ENCODE measurements at regions not wholly inside any gene's neighbourhood (a gene's known extent, or its start where the extent isn't known, plus 50 kb on each side); places are given as distances from the start of the nearest gene placed in this dataset.

DNA sequence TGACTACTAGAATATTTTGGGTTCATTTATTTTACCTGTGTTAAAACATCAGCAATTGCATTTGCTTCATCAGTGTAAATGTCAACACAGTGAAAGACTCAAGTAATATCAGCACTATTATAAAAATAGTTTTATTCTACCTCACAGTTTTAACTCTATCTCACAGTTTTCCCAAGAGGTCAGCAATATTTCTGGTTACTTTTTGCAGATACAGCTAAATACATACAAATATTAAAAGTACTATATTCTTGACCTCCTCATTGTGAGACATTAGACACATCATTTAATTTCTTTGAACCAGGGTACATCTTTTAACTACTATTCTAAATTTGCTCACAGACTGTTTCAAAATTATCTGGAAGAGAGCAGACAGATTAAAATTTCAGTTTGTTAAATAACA lies 321.7 kb upstream of the OR4E1 start:
- TF ChIP-seq POLR2A (IDR thresholded peaks at IDR 0.05), result no peak
- TF ChIP-seq, protein P1, sequence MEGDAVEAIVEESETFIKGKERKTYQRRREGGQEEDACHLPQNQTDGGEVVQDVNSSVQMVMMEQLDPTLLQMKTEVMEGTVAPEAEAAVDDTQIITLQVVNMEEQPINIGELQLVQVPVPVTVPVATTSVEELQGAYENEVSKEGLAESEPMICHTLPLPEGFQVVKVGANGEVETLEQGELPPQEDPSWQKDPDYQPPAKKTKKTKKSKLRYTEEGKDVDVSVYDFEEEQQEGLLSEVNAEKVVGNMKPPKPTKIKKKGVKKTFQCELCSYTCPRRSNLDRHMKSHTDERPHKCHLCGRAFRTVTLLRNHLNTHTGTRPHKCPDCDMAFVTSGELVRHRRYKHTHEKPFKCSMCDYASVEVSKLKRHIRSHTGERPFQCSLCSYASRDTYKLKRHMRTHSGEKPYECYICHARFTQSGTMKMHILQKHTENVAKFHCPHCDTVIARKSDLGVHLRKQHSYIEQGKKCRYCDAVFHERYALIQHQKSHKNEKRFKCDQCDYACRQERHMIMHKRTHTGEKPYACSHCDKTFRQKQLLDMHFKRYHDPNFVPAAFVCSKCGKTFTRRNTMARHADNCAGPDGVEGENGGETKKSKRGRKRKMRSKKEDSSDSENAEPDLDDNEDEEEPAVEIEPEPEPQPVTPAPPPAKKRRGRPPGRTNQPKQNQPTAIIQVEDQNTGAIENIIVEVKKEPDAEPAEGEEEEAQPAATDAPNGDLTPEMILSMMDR (IDR thresholded peaks at IDR 0.05), result no peak
- TF ChIP-seq POLR2AphosphoS5 (IDR thresholded peaks at IDR 0.05), result no peak
